ENCODE measurements at regions not wholly inside any gene's neighbourhood (a gene's known extent, or its start where the extent isn't known, plus 50 kb on each side); places are given as distances from the start of the nearest gene placed in this dataset.

GRCh38 chr10:21019436-21019835 lies 122.3 kb upstream of the NEBL start:
- POLR2A ChIA-PET: interaction anchor here (1.0 kb wide), 1 partner anchor 66 kb away, joined by 3 read pairs; no protein-coding TSS in a partner anchor
- H3K9me3 Mint-ChIP-seq (ENCODE audit: unreplicated experiment): no peaks in the 10 kb centered on the region
- no peak overlapping the region for H3K27ac Mint-ChIP-seq (ENCODE audit: low read depth, unreplicated experiment)
- CTCF ChIA-PET: interaction anchor here (1.3 kb wide), 1 partner anchor 58 kb away, joined by 3 read pairs; no protein-coding TSS in a partner anchor
- H3K36me3 Mint-ChIP-seq (ENCODE audit: insufficient read depth, unreplicated experiment): no peaks in the 10 kb centered on the region
- H3K4me3 Mint-ChIP-seq (ENCODE audit: unreplicated experiment): no peak overlapping the region
- intact Hi-C loops (cut with micrococcal nuclease): no loop called here
- H3K27me3 Mint-ChIP-seq (ENCODE audit: insufficient read depth, unreplicated experiment): no peaks in the 10 kb centered on the region
- TF ChIP-seq, protein P1, sequence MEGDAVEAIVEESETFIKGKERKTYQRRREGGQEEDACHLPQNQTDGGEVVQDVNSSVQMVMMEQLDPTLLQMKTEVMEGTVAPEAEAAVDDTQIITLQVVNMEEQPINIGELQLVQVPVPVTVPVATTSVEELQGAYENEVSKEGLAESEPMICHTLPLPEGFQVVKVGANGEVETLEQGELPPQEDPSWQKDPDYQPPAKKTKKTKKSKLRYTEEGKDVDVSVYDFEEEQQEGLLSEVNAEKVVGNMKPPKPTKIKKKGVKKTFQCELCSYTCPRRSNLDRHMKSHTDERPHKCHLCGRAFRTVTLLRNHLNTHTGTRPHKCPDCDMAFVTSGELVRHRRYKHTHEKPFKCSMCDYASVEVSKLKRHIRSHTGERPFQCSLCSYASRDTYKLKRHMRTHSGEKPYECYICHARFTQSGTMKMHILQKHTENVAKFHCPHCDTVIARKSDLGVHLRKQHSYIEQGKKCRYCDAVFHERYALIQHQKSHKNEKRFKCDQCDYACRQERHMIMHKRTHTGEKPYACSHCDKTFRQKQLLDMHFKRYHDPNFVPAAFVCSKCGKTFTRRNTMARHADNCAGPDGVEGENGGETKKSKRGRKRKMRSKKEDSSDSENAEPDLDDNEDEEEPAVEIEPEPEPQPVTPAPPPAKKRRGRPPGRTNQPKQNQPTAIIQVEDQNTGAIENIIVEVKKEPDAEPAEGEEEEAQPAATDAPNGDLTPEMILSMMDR (IDR thresholded peaks at IDR 0.05; ENCODE audit: unreplicated experiment): no peak
- peaks cover 5% of the 10 kb centered on the region for H3K4me1 Mint-ChIP-seq (ENCODE audit: insufficient read depth, unreplicated experiment)
- BruUV-seq (replicated peaks): no TSS peak
- DNase-seq (ENCODE audit: unreplicated experiment): no peak

DNA sequence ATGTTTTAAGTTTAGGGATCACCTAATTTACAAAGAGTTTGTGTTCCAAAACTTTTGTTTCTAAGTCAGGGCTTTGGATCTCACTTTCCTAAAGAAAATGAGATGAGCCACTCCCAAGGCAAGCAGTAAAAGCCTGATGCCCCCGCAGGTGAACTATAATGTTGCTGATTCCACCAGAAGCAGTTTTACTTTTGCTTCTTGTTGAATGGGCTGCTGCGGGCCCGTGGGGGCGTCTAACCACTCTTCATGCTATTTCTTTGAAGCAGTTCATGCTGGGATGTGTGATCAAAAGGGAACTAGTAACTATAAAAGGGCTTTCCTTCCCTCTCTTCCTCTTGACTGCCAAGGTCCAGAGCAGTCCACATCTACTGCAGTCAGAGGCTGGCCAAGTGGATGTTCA lies 118.7 kb upstream of the NEBL start:
- ChIA-PET CTCF (interaction anchor here (0.6 to 0.7 kb wide), 2 partner anchors 9 to 51 kb away, joined by 3 read pairs; no protein-coding TSS in a partner anchor), POLR2A (interaction anchor here (0.7 kb wide), 1 partner anchor 68 kb away, joined by 3 read pairs; no protein-coding TSS in a partner anchor)
- Mint-ChIP-seq H3K4me3 (ENCODE audit: unreplicated experiment) (no peak overlapping the region), H3K27me3 (ENCODE audit: insufficient read depth, unreplicated experiment) (no peaks in the 10 kb centered on the region), H3K36me3 (ENCODE audit: insufficient read depth, unreplicated experiment) (peaks cover 4% of the 10 kb centered on the region), H3K4me1 (ENCODE audit: insufficient read depth, unreplicated experiment) (peaks cover 5% of the 10 kb centered on the region), H3K27ac (ENCODE audit: low read depth, unreplicated experiment) (no peak overlapping the region), H3K9me3 (ENCODE audit: unreplicated experiment) (peaks cover 7% of the 10 kb centered on the region)
- no TSS peak for BruUV-seq (replicated peaks)
- intact Hi-C loops (cut with micrococcal nuclease): no loop called here
- DNase-seq (ENCODE audit: unreplicated experiment): no peak
- TF ChIP-seq, protein P1 (IDR thresholded peaks at IDR 0.05; ENCODE audit: unreplicated experiment): no peak

GRCh38 chr10:21014141-21014540 lies 117.0 kb upstream of the NEBL start:
- TF ChIP-seq, protein P1 (IDR thresholded peaks at IDR 0.05; ENCODE audit: unreplicated experiment): no peak
- intact Hi-C loops (cut with micrococcal nuclease): no loop called here
- Mint-ChIP-seq H3K27ac (ENCODE audit: low read depth, unreplicated experiment) (no peak overlapping the region), H3K4me3 (ENCODE audit: unreplicated experiment) (no peak overlapping the region), H3K4me1 (ENCODE audit: insufficient read depth, unreplicated experiment) (peaks cover 2% of the 10 kb centered on the region), H3K27me3 (ENCODE audit: insufficient read depth, unreplicated experiment) (no peaks in the 10 kb centered on the region), H3K36me3 (ENCODE audit: insufficient read depth, unreplicated experiment) (peaks cover 7% of the 10 kb centered on the region), H3K9me3 (ENCODE audit: unreplicated experiment) (peaks cover 7% of the 10 kb centered on the region)
- POLR2A ChIA-PET: interaction anchor here (0.6 kb wide), 1 partner anchor 12 kb away, joined by 3 read pairs; no protein-coding TSS in a partner anchor
- BruUV-seq (replicated peaks): no TSS peak
- CTCF ChIA-PET: interaction anchor here (0.6 kb wide), 1 partner anchor 283 kb away, joined by 3 read pairs; no protein-coding TSS in a partner anchor
- DNase-seq (ENCODE audit: unreplicated experiment): no peak

- peaks cover 7% of the 10 kb centered on the region for H3K9me3 Mint-ChIP-seq (ENCODE audit: unreplicated experiment)
- no peaks in the 10 kb centered on the region for H3K27me3 Mint-ChIP-seq (ENCODE audit: insufficient read depth, unreplicated experiment)
- peaks cover 8% of the 10 kb centered on the region for H3K4me1 Mint-ChIP-seq (ENCODE audit: insufficient read depth, unreplicated experiment)
- no peak overlapping the region for H3K27ac Mint-ChIP-seq (ENCODE audit: low read depth, unreplicated experiment)
- intact Hi-C loops (cut with micrococcal nuclease): no loop called here
- H3K4me3 Mint-ChIP-seq (ENCODE audit: unreplicated experiment): no peak overlapping the region
- CTCF ChIA-PET: no interaction called here
- TF ChIP-seq, protein P1 (IDR thresholded peaks at IDR 0.05; ENCODE audit: unreplicated experiment): no peak
- H3K36me3 Mint-ChIP-seq (ENCODE audit: insufficient read depth, unreplicated experiment): peaks cover 7% of the 10 kb centered on the region
- POLR2A ChIA-PET: no interaction called here
- no TSS peak for BruUV-seq (replicated peaks)
- DNase-seq (ENCODE audit: unreplicated experiment): no peak
Observed at GRCh38 chr10:21011433-21012018, 114.4 kb upstream of the NEBL start.

Data from MCF 10A (cell line).